Liver (tissue), 7 donors: ENCODE measurements at regions not wholly inside any gene's neighbourhood (a gene's known extent, or its start where the extent isn't known, plus 50 kb on each side); places are given as distances from the start of the nearest gene placed in this dataset.

Experiments used
- DNase-seq: peaks from one replicate; pipeline ENCODE4 v3.0.0-alpha.2; 2017; ENCODE audit warnings: low spot score
- H3K27ac ChIP-seq, 2 donors: one replicate each; pipeline ENCODE4 v1.7.0; 2013; ENCODE audit warnings: inconsistent platforms in 2 of 2, low read length in 2 of 2, control low read depth in 1 of 2, low read depth in 1 of 2, mild to moderate bottlenecking in 1 of 2
- H3K27me3 ChIP-seq, 4 donors: one replicate each; pipeline versions ENCODE4 v1.6.1 to v1.7.0; 2013; ENCODE audit warnings: low read length in 3 of 4, inconsistent platforms in 1 of 4, mild to moderate bottlenecking in 1 of 4, moderate library complexity in 1 of 4; ENCODE audit not compliant: control insufficient read depth in 4 of 4, insufficient read depth in 4 of 4
- H3K36me3 ChIP-seq, 4 donors: one replicate each; pipeline versions ENCODE4 v1.6.1 to v1.7.0; 2013; ENCODE audit warnings: low read length in 3 of 4, mild to moderate bottlenecking in 3 of 4, low read depth in 1 of 4, moderate library complexity in 1 of 4; ENCODE audit not compliant: control insufficient read depth in 4 of 4, insufficient read depth in 3 of 4
- H3K4me1 ChIP-seq, 4 donors: one replicate each; pipeline versions ENCODE4 v1.6.1 to v1.7.0; 2013; ENCODE audit warnings: low read length in 3 of 4, mild to moderate bottlenecking in 3 of 4, moderate library complexity in 1 of 4; ENCODE audit not compliant: control insufficient read depth in 4 of 4, insufficient read depth in 4 of 4
- H3K4me3 ChIP-seq, 3 donors: one replicate each; pipeline versions ENCODE4 v1.6.1 to v1.7.0; 2013; ENCODE audit warnings: low read length in 3 of 3, control low read depth in 1 of 3, low read depth in 1 of 3, mild to moderate bottlenecking in 1 of 3
- H3K9ac ChIP-seq, 2 donors: one replicate each; pipeline ENCODE4 v1.7.0; 2013; ENCODE audit warnings: low read length in 2 of 2, mild to moderate bottlenecking in 2 of 2, moderate library complexity in 2 of 2, control low read depth in 1 of 2, low read depth in 1 of 2
- H3K9me3 ChIP-seq, 4 donors: one replicate each; pipeline versions ENCODE4 v1.6.1 to v1.7.0; 2013; ENCODE audit warnings: low read length in 3 of 4; ENCODE audit not compliant: control insufficient read depth in 4 of 4
- EGR1 ChIP-seq, 2 donors: IDR thresholded peaks; 2 replicates each; pipeline ENCODE4 v1.6.1; 2016 to 2018; ENCODE audit warnings: antibody characterized with exemption in 2 of 2, low read depth in 2 of 2
- FOXA2 ChIP-seq: IDR thresholded peaks from 2 replicates; pipeline ENCODE4 v1.6.1; 2016; ENCODE audit warnings: antibody characterized with exemption
- GABPA ChIP-seq, 2 donors: IDR thresholded peaks in 1 of 2; conservative IDR thresholded peaks in 1 of 2; 2 replicates each; pipeline ENCODE4 v1.6.1; 2016; ENCODE audit warnings: antibody characterized with exemption in 2 of 2, mild to moderate bottlenecking in 1 of 2, moderate library complexity in 1 of 2
- HNF4A ChIP-seq, 2 donors: conservative IDR thresholded peaks; 2 replicates each; pipeline ENCODE4 v1.6.1; 2016; ENCODE audit warnings: antibody characterized with exemption in 2 of 2, mild to moderate bottlenecking in 2 of 2
- HNF4G ChIP-seq: IDR thresholded peaks from 2 replicates; pipeline ENCODE4 v1.6.1; 2016; ENCODE audit warnings: antibody characterized with exemption
- JUND ChIP-seq, 2 donors: IDR thresholded peaks; 2 replicates each; pipeline ENCODE4 v1.6.1; 2016; ENCODE audit warnings: antibody characterized with exemption in 2 of 2
- RAD21 ChIP-seq, 2 donors: IDR thresholded peaks; 2 replicates each; pipeline ENCODE4 v1.6.1; 2016; ENCODE audit warnings: antibody characterized with exemption in 2 of 2, mild to moderate bottlenecking in 2 of 2
- RXRA ChIP-seq, 2 donors: IDR thresholded peaks; 2 replicates each; pipeline ENCODE4 v1.6.1; 2017 to 2018; ENCODE audit warnings: antibody characterized with exemption in 2 of 2, mild to moderate bottlenecking in 1 of 2
- SP1 ChIP-seq: IDR thresholded peaks from 2 replicates; pipeline ENCODE4 v1.6.1; 2018; ENCODE audit warnings: antibody characterized with exemption, mild to moderate bottlenecking
- TAF1 ChIP-seq: conservative IDR thresholded peaks from 2 replicates; pipeline ENCODE4 v1.6.1; 2016; ENCODE audit warnings: antibody characterized with exemption, mild to moderate bottlenecking
- YY1 ChIP-seq: IDR thresholded peaks from 2 replicates; pipeline ENCODE4 v1.6.1; 2016; ENCODE audit warnings: antibody characterized with exemption, mild to moderate bottlenecking
- WGBS: extraction: QIAGEN DNeasy Blood & Tissue Kit; methylation state at CpG from one replicate; pipeline ENCODE4 v1.1.7; 2013; 5-methylcytosine and 5-hydroxymethylcytosine counted together
- TF ChIP-seq, protein P1 (sequence below): IDR thresholded peaks from 2 replicates; pipeline ENCODE4 v1.6.1; 2016; ENCODE audit warnings: antibody characterized with exemption
- TF ChIP-seq, protein P2 (sequence below): IDR thresholded peaks from 2 replicates; pipeline ENCODE4 v1.6.1; 2016; ENCODE audit warnings: antibody characterized with exemption, mild to moderate bottlenecking
- TF ChIP-seq, protein P3 (sequence below): IDR thresholded peaks from 2 replicates; pipeline ENCODE4 v1.6.1; 2016; ENCODE audit warnings: antibody characterized with exemption
- TF ChIP-seq, protein P4 (sequence below): IDR thresholded peaks from 2 replicates; pipeline ENCODE4 v1.6.1; 2016; ENCODE audit warnings: antibody characterized with exemption
- donor health status: healthy.
- donor health status: healthy.
- donor health status: healthy.
- donor health status: healthy.

DNA sequence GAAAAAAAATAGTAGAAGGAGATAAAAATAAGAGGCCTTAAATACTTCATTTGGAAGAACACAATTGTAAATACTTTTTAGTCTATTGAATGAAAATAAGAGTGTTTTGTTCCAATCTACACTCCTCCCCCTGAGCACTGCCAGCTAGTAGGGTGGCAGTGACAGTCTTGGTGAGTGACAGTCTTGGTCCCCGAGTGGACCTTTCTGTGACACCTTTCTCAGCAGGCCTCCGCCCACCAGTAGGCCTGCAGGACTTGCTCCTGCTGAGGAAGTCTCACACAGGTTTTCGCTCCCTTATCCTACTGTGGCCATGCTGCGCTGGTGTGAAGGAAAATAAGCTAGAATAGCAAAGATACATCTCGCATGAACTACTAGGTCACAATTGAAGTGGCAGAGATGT, 666.8 kb downstream of the NR4A2 start:
- H3K27me3 ChIP-seq: no peaks in the 10 kb centered on the region

DNA sequence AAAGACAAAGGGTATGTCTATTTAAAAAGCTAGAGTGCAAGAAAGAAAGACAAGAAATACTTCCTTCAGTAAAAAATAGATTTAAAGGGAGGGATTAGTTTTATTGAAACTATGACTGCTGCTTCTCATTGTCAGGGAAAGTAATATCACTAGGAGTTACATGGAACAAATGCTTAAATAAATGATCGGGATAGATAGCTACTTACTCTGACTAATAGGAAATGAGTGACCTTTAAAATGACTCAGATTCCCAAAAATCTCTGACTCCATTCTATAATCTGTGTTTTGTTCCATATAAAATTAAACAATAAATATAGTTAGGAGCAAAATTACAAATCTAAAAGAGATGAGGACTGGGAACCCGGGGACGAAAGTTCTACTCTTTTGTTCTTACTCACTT, 669.3 kb downstream of the NR4A2 start:
- no peak for DNase-seq
- no peaks in the 10 kb centered on the region for H3K27me3 ChIP-seq
- H3K9ac ChIP-seq: no peak overlapping the region
- TF ChIP-seq RAD21 (IDR thresholded peaks at IDR 0.05) (no peak), RXRA (IDR thresholded peaks at IDR 0.05) (no peak), FOXA2 (no peak), HNF4A (conservative IDR thresholded peaks at IDR 0.05) (no peak), SP1 (no peak), GABPA (IDR thresholded peaks at IDR 0.05 in 1 of 2, conservative IDR thresholded peaks at IDR 0.05 in 1 of 2) (no peak), EGR1 (IDR thresholded peaks at IDR 0.05; ENCODE audit: low read depth in 2 of 2) (no peak), HNF4G (no peak)
- TF ChIP-seq, protein P1, sequence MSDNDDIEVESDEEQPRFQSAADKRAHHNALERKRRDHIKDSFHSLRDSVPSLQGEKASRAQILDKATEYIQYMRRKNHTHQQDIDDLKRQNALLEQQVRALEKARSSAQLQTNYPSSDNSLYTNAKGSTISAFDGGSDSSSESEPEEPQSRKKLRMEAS: no peak
- TF ChIP-seq, protein P2, sequence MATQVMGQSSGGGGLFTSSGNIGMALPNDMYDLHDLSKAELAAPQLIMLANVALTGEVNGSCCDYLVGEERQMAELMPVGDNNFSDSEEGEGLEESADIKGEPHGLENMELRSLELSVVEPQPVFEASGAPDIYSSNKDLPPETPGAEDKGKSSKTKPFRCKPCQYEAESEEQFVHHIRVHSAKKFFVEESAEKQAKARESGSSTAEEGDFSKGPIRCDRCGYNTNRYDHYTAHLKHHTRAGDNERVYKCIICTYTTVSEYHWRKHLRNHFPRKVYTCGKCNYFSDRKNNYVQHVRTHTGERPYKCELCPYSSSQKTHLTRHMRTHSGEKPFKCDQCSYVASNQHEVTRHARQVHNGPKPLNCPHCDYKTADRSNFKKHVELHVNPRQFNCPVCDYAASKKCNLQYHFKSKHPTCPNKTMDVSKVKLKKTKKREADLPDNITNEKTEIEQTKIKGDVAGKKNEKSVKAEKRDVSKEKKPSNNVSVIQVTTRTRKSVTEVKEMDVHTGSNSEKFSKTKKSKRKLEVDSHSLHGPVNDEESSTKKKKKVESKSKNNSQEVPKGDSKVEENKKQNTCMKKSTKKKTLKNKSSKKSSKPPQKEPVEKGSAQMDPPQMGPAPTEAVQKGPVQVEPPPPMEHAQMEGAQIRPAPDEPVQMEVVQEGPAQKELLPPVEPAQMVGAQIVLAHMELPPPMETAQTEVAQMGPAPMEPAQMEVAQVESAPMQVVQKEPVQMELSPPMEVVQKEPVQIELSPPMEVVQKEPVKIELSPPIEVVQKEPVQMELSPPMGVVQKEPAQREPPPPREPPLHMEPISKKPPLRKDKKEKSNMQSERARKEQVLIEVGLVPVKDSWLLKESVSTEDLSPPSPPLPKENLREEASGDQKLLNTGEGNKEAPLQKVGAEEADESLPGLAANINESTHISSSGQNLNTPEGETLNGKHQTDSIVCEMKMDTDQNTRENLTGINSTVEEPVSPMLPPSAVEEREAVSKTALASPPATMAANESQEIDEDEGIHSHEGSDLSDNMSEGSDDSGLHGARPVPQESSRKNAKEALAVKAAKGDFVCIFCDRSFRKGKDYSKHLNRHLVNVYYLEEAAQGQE: no peak
- TF ChIP-seq, protein P3, sequence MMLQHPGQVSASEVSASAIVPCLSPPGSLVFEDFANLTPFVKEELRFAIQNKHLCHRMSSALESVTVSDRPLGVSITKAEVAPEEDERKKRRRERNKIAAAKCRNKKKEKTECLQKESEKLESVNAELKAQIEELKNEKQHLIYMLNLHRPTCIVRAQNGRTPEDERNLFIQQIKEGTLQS: no peak
- TF ChIP-seq, protein P4, sequence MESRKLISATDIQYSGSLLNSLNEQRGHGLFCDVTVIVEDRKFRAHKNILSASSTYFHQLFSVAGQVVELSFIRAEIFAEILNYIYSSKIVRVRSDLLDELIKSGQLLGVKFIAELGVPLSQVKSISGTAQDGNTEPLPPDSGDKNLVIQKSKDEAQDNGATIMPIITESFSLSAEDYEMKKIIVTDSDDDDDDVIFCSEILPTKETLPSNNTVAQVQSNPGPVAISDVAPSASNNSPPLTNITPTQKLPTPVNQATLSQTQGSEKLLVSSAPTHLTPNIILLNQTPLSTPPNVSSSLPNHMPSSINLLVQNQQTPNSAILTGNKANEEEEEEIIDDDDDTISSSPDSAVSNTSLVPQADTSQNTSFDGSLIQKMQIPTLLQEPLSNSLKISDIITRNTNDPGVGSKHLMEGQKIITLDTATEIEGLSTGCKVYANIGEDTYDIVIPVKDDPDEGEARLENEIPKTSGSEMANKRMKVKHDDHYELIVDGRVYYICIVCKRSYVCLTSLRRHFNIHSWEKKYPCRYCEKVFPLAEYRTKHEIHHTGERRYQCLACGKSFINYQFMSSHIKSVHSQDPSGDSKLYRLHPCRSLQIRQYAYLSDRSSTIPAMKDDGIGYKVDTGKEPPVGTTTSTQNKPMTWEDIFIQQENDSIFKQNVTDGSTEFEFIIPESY: no peak
- no peak overlapping the region for H3K4me3 ChIP-seq
- H3K4me1 ChIP-seq: no peaks in the 10 kb centered on the region
- 85% methylated on average over 3 of the region's 3 CpGs for WGBS
- no peak overlapping the region for H3K27ac ChIP-seq
- H3K9me3 ChIP-seq: no peaks in the 10 kb centered on the region
- H3K36me3 ChIP-seq: no peaks in the 10 kb centered on the region

More for the DNA sequence above, 666.8 kb downstream of the NR4A2 start:
- 72% methylated on average over 5 of the region's 5 CpGs for WGBS
- Histone ChIP-seq H3K36me3 (no peaks in the 10 kb centered on the region), H3K9me3 (no peaks in the 10 kb centered on the region), H3K4me3 (no peak overlapping the region), H3K27ac (no peak overlapping the region), H3K4me1 (no peaks in the 10 kb centered on the region), H3K9ac (no peak overlapping the region)
- TF ChIP-seq, protein P3: no peak
- TF ChIP-seq YY1 (no peak), EGR1 (IDR thresholded peaks at IDR 0.05; ENCODE audit: low read depth in 2 of 2) (no peak), RAD21 (IDR thresholded peaks at IDR 0.05) (no peak), RXRA (IDR thresholded peaks at IDR 0.05) (no peak), JUND (IDR thresholded peaks at IDR 0.05) (no peak), SP1 (no peak), GABPA (IDR thresholded peaks at IDR 0.05 in 1 of 2, conservative IDR thresholded peaks at IDR 0.05 in 1 of 2) (no peak), TAF1 (no peak), HNF4A (conservative IDR thresholded peaks at IDR 0.05) (no peak)
- TF ChIP-seq, protein P2: no peak
- no peak for DNase-seq
